Ovary (tissue), 7 donors: ENCODE measurements at regions not wholly inside any gene's neighbourhood (a gene's known extent, or its start where the extent isn't known, plus 50 kb on each side); places are given as distances from the start of the nearest gene placed in this dataset.

Experiments
- DNase-seq, 5 donors: peaks; one replicate each; pipeline ENCODE4 v3.0.0-alpha.2; 2019 to 2020
- H3K27ac ChIP-seq, 2 donors: fragments of 200-600 bp; one replicate each; pipeline versions ENCODE4 v1.5.1 to v1.8.0; 2019 to 2022
- H3K27me3 ChIP-seq: fragments of 200-600 bp; one replicate; pipeline ENCODE4 v1.8.0; 2022
- H3K36me3 ChIP-seq: fragments of 200-600 bp; sonication (generic); one replicate; pipeline ENCODE4 v1.5.1; 2019
- H3K4me1 ChIP-seq: one replicate; pipeline ENCODE4 v1.8.1; 2013; ENCODE audit warnings: mild to moderate bottlenecking, moderate library complexity; ENCODE audit not compliant: insufficient read depth
- H3K4me3 ChIP-seq: fragments of 200-600 bp; sonication (generic); one replicate; pipeline ENCODE4 v1.5.1; 2017
- H3K9me3 ChIP-seq, 2 donors: fragments of 200-600 bp in 1 of 2; sonication (generic) in 1 of 2; one replicate each; pipeline versions ENCODE4 v1.5.1 to v1.8.1; 2013 to 2019; ENCODE audit warnings: mild to moderate bottlenecking in 1 of 2, moderate library complexity in 1 of 2
- CTCF ChIP-seq, 3 donors: fragments of 450-650 bp in 2 of 3; fragments of 200-600 bp in 1 of 3; IDR thresholded peaks; one replicate each; pipeline versions ENCODE4 v1.5.1 to v1.8.0; 2016 to 2022; ENCODE audit warnings: antibody characterized with exemption in 3 of 3, mild to moderate bottlenecking in 1 of 3
- EP300 ChIP-seq: sonication (generic); formaldehyde crosslinking; IDR thresholded peaks from one replicate; pipeline ENCODE4 v1.6.1; 2017; ENCODE audit warnings: antibody characterized with exemption
- POLR2A ChIP-seq: fragments of 450-650 bp; IDR thresholded peaks from one replicate; pipeline ENCODE4 v1.6.1; 2017; ENCODE audit warnings: antibody characterized with exemption, mild to moderate bottlenecking, moderate library complexity
- WGBS, 3 donors: extraction: QIAGEN DNeasy Blood & Tissue Kit in 1 of 3; methylation state at CpG; one replicate each; pipeline versions ENCODE4 v1.1.5 to v1.1.7; 2013 to 2017; 5-methylcytosine and 5-hydroxymethylcytosine counted together
- intact Hi-C, 4 donors: fragments of 100-400 bp; cut with DNase I; formaldehyde crosslinking; loops; one replicate each; pipeline versions ENCODE4 v1.11.0 to v1.15.1; 2022 to 2023
- donor health status: DM: no; HTN: no; CAD: no; lungs with moderate emphysema.
- donor health status: DM: no; HTN: no; CAD: no.
- donor health status: Bipolar disorder and iron deficiency.
- donor health status: DM: no; HTN: no; CAD: no.
- donor health status: DM: yes; HTN: yes; CAD: no.

GRCh38 chr2:66794070-66794469 is 359.1 kb downstream of the MEIS1 start:
- Histone ChIP-seq H3K27me3 (no peaks in the 10 kb centered on the region), H3K4me3 (no peak overlapping the region), H3K4me1 (peaks cover 4% of the 10 kb centered on the region), H3K9me3 (no peaks in the 10 kb centered on the region), H3K27ac (no peak overlapping the region), H3K36me3 (no peaks in the 10 kb centered on the region)
- peak in 1 of 5 donors; percentile 19 for DNase-seq
- intact Hi-C loops = no loop called here
- 24 to 34% (median 34%) methylated on average over 8 of the region's 8 CpGs for WGBS, 3 donors
- TF ChIP-seq POLR2A = no peak
- no peak for TF ChIP-seq CTCF (IDR thresholded peaks at IDR 0.05)
- no peak for TF ChIP-seq EP300

- peaks cover 4% of the 10 kb centered on the region for H3K4me1 ChIP-seq
- H3K27ac ChIP-seq = no peak overlapping the region
- intact Hi-C loops = no loop called here
- no peaks in the 10 kb centered on the region for H3K27me3 ChIP-seq
- no peaks in the 10 kb centered on the region for H3K9me3 ChIP-seq
- H3K4me3 ChIP-seq = no peak overlapping the region
- H3K36me3 ChIP-seq = no peaks in the 10 kb centered on the region
- TF ChIP-seq CTCF (IDR thresholded peaks at IDR 0.05) (no peak), EP300 (no peak), POLR2A (no peak)
- DNase-seq = no peak
- WGBS, 3 donors = 19 to 29% (median 22%) methylated on average over 1 of the region's 1 CpG
Observed at GRCh38 chr2:66794551-66794950, 359.6 kb downstream of the MEIS1 start.

DNA sequence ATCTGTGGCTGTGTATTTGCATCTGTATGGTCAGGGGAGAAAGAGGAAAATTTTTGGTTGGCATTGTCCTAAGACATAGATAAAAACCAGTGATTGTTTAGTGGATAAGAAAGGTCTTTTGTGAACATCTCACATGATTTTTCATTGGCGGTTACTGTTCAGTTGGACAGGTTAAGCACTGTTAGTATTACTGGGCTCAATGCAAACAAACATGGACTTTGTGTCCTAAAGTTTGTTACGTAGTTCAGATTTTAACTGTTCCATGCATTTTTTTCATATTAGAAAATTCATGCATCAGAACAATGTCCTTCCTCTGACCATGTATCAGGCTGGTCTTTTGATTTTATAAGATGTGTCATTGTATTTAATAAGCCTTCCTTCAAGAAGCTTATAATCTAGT is 368.0 kb downstream of the MEIS1 start:
- 92 to 99% (median 97%) methylated on average over 2 of the region's 2 CpGs for WGBS, 3 donors
- TF ChIP-seq CTCF (IDR thresholded peaks at IDR 0.05) (no peak), POLR2A (no peak), EP300 (no peak)
- Histone ChIP-seq H3K9me3 (no peaks in the 10 kb centered on the region), H3K36me3 (no peaks in the 10 kb centered on the region), H3K27me3 (no peaks in the 10 kb centered on the region), H3K4me1 (peaks cover 3% of the 10 kb centered on the region), H3K27ac (no peak overlapping the region), H3K4me3 (no peak overlapping the region)
- intact Hi-C loops = no loop called here
- DNase-seq = no peak

DNA sequence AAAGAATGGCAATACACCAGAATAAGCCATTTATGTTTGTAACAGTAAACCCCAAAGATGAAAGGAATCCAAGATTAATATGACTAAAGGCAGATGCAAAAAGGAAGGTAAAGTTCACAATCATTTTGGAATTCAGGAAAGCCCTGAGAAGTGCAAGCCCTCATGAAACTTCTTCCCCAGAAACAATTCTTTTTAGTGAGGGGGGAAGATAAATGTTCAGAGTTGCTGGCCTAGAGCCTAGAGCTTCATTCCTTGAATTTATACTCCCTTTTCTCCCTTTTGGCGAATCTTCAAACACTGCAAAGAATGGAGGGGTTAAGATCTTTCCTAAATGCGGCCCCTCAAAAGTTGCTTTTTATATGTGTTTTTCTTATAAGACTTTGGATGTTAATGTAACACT is 368.8 kb downstream of the MEIS1 start:
- DNase-seq = no peak
- Histone ChIP-seq H3K4me1 (peaks cover 3% of the 10 kb centered on the region), H3K27me3 (no peaks in the 10 kb centered on the region), H3K4me3 (no peak overlapping the region), H3K27ac (no peak overlapping the region), H3K9me3 (no peaks in the 10 kb centered on the region), H3K36me3 (no peaks in the 10 kb centered on the region)
- 0 to 12% (median 6%) methylated on average over 2 of the region's 2 CpGs for WGBS, 3 donors
- TF ChIP-seq CTCF (IDR thresholded peaks at IDR 0.05) (no peak), POLR2A (no peak), EP300 (no peak)
- intact Hi-C loops = no loop called here
